GM10266 (cell line): ENCODE measurements at regions not wholly inside any gene's neighbourhood (a gene's known extent, or its start where the extent isn't known, plus 50 kb on each side); places are given as distances from the start of the nearest gene placed in this dataset.

ENCODE experiments used
- DNase-seq: peaks from one replicate; pipeline ENCODE4 v3.0.0; 2012; ENCODE audit errors: extremely low spot score
- CTCF ChIP-seq: IDR thresholded peaks from 2 replicates; pipeline ENCODE4 v1.5.1; 2012; ENCODE audit warnings: mild to moderate bottlenecking, low read depth; ENCODE audit not compliant: control insufficient read depth, insufficient read depth; ENCODE audit errors: missing control alignments

- DNase-seq = no peak
- TF ChIP-seq CTCF = peak; percentile 6
Observed at GRCh38 chr10:60444494-60445064, 54.9 kb upstream of the ANK3 start.

GRCh38 chr10:60443346-60443745 is 53.7 kb upstream of the ANK3 start:
- no peak for DNase-seq
- TF ChIP-seq CTCF = no peak

GRCh38 chr10:60441515-60441914 is 51.8 kb upstream of the ANK3 start:
- TF ChIP-seq CTCF = no peak
- DNase-seq = no peak

GRCh38 chr10:60439641-60440040 is 50.0 kb upstream of the ANK3 start:
- DNase-seq = no peak
- no peak for TF ChIP-seq CTCF
